Loucy (cell line): ENCODE measurements at regions not wholly inside any gene's neighbourhood (a gene's known extent, or its start where the extent isn't known, plus 50 kb on each side); places are given as distances from the start of the nearest gene placed in this dataset.

Experiments used
- CTCF ChIP-seq: fragments of 200-600 bp; sonication (generic); conservative IDR thresholded peaks from 2 replicates; pipeline ENCODE4 v1.5.1; 2014; ENCODE audit warnings: mild to moderate bottlenecking, antibody characterized with exemption, low read length
- EZH2phosphoT487 ChIP-seq: fragments of 200-600 bp; IDR thresholded peaks from 2 replicates; pipeline ENCODE4 v1.6.1; 2018; ENCODE audit warnings: antibody characterized with exemption, mild to moderate bottlenecking, moderate library complexity, borderline replicate concordance

- TF ChIP-seq CTCF: no peak
- no peak for TF ChIP-seq EZH2phosphoT487
Measured at GRCh38 chr11:95349345-95349942, 118.4 kb upstream of the SESN3 start.
